GM23338 (cell line): ENCODE measurements at regions not wholly inside any gene's neighbourhood (a gene's known extent, or its start where the extent isn't known, plus 50 kb on each side); places are given as distances from the start of the nearest gene placed in this dataset.

ENCODE experiments used
- ATAC-seq: fragments of 200-7000 bp; cut with Tn5 transposase; 3 replicates; pipeline ENCODE4 v1.9.1; 2020
- DNase-seq: peaks from one replicate; pipeline ENCODE4 v3.0.0-alpha.2; 2015; ENCODE audit warnings: low spot score
- H2AFZ ChIP-seq: fragments of 200-600 bp; sonication (generic); 2 replicates; pipeline ENCODE4 v1.8.0; 2016; ENCODE audit warnings: antibody characterized with exemption, mild to moderate bottlenecking, moderate library complexity
- H3F3A ChIP-seq: fragments of 200-600 bp; sonication (generic); replicated peaks from 2 replicates; pipeline ENCODE4 v1.8.0; 2017; ENCODE audit warnings: antibody characterized with exemption, mixed run types, low read depth
- H3K27ac ChIP-seq: fragments of 200-600 bp; sonication (generic); 2 replicates; pipeline ENCODE4 v1.6.1; 2016; ENCODE audit warnings: low read depth
- H3K27me3 ChIP-seq: fragments of 200-600 bp; sonication (generic); 2 replicates; pipeline ENCODE4 v1.8.0; 2016; ENCODE audit warnings: mild to moderate bottlenecking, mixed run types, moderate library complexity; ENCODE audit not compliant: insufficient read depth
- H3K36me3 ChIP-seq: fragments of 200-600 bp; sonication (generic); 2 replicates; pipeline ENCODE4 v1.8.0; 2016; ENCODE audit warnings: mild to moderate bottlenecking; ENCODE audit not compliant: insufficient read depth
- H3K4me1 ChIP-seq: fragments of 200-600 bp; sonication (generic); 2 replicates; pipeline ENCODE4 v1.8.0; 2016; ENCODE audit warnings: mild to moderate bottlenecking, moderate library complexity; ENCODE audit not compliant: insufficient read depth
- H3K4me2 ChIP-seq: fragments of 200-600 bp; sonication (generic); 2 replicates; pipeline ENCODE4 v1.7.1; 2017; ENCODE audit warnings: mixed run types
- H3K4me3 ChIP-seq: fragments of 200-600 bp; sonication (generic); 2 replicates; pipeline ENCODE4 v1.6.1; 2016; ENCODE audit warnings: mixed run types
- H3K79me2 ChIP-seq: fragments of 200-600 bp; sonication (generic); replicated peaks from 2 replicates; pipeline ENCODE4 v1.8.0; 2017; ENCODE audit warnings: mild to moderate bottlenecking; ENCODE audit not compliant: insufficient read depth
- H3K9me2 ChIP-seq: fragments of 200-600 bp; sonication (generic); 2 replicates; pipeline ENCODE4 v1.8.0; 2017; ENCODE audit not compliant: insufficient read depth
- H4K20me1 ChIP-seq: fragments of 200-600 bp; sonication (generic); replicated peaks from 2 replicates; pipeline ENCODE4 v1.8.0; 2017; ENCODE audit warnings: mild to moderate bottlenecking; ENCODE audit not compliant: insufficient read depth
- H3K27ac Mint-ChIP-seq: 2 replicates; pipeline ENCODE4 v1.8.0; 2020; ENCODE audit warnings: inconsistent platforms, mild to moderate bottlenecking, moderate library complexity, mixed read lengths
- H3K27me3 Mint-ChIP-seq: 3 replicates; pipeline ENCODE4 v1.8.0; 2022; ENCODE audit warnings: low read depth, mild to moderate bottlenecking, moderate library complexity, mixed read lengths, inconsistent platforms; ENCODE audit not compliant: insufficient read depth, poor library complexity
- H3K36me3 Mint-ChIP-seq: 3 replicates; pipeline ENCODE4 v1.8.0; 2021; ENCODE audit warnings: low read depth, mild to moderate bottlenecking, inconsistent platforms, moderate library complexity, mixed read lengths
- H3K4me1 Mint-ChIP-seq: 3 replicates; pipeline ENCODE4 v1.8.0; 2020; ENCODE audit warnings: mild to moderate bottlenecking, inconsistent platforms, mixed read lengths
- H3K4me3 Mint-ChIP-seq: 3 replicates; pipeline ENCODE4 v1.8.0; 2021; ENCODE audit warnings: moderate library complexity, mild to moderate bottlenecking, inconsistent platforms, mixed read lengths
- H3K9me3 Mint-ChIP-seq: 3 replicates; pipeline ENCODE4 v1.8.0; 2020; ENCODE audit warnings: moderate library complexity, mild to moderate bottlenecking, inconsistent platforms, mixed read lengths
- CREB1 ChIP-seq: fragments of 250-450 bp; sonication (Bioruptor Pico); IDR thresholded peaks from 2 replicates; pipeline ENCODE4 v1.5.0; 2020; ENCODE audit warnings: low read depth, mild to moderate bottlenecking, moderate library complexity
- ETS1 ChIP-seq: IDR thresholded peaks from 2 replicates; pipeline ENCODE4 v1.6.1; 2016; ENCODE audit warnings: antibody characterized with exemption
- EZH2 ChIP-seq: fragments of 200-600 bp; sonication (generic); IDR thresholded peaks from one replicate; pipeline ENCODE4 v1.8.0; 2017; ENCODE audit warnings: antibody characterized with exemption, mild to moderate bottlenecking, low read depth; ENCODE audit not compliant: unreplicated experiment
- EZH2phosphoT487 ChIP-seq: fragments of 200-600 bp; sonication (generic); IDR thresholded peaks from one replicate; pipeline ENCODE4 v1.8.1; 2018; ENCODE audit warnings: antibody characterized with exemption; ENCODE audit not compliant: unreplicated experiment
- JUNB ChIP-seq: IDR thresholded peaks from one replicate; pipeline ENCODE4 v1.6.1; 2016; ENCODE audit warnings: antibody characterized with exemption; ENCODE audit not compliant: unreplicated experiment
- NANOG ChIP-seq: IDR thresholded peaks from 2 replicates; pipeline ENCODE4 v1.6.1; 2016; ENCODE audit warnings: antibody characterized with exemption, borderline replicate concordance
- POLR2AphosphoS5 ChIP-seq: IDR thresholded peaks from 2 replicates; pipeline ENCODE4 v1.6.1; 2016; ENCODE audit warnings: antibody characterized with exemption, low read depth
- STAT1 ChIP-seq: IDR thresholded peaks from one replicate; pipeline ENCODE4 v1.6.1; 2016; ENCODE audit warnings: antibody characterized with exemption; ENCODE audit not compliant: unreplicated experiment
- ZNF114 ChIP-seq: fragments of 250-450 bp; sonication (Bioruptor Pico); IDR thresholded peaks from 2 replicates; pipeline ENCODE4 v1.5.0; 2020; ENCODE audit warnings: mild to moderate bottlenecking, moderate library complexity
- ZNF331 ChIP-seq: fragments of 250-450 bp; sonication (Bioruptor Pico); IDR thresholded peaks from 2 replicates; pipeline ENCODE4 v1.5.0; 2020; ENCODE audit warnings: low read depth, mild to moderate bottlenecking, moderate library complexity
- TF ChIP-seq, protein P1 (sequence below): fragments of 250-450 bp; sonication (Bioruptor Pico); IDR thresholded peaks from 2 replicates; pipeline ENCODE4 v1.5.0; 2020; ENCODE audit warnings: mild to moderate bottlenecking, moderate library complexity
- TF ChIP-seq, protein P2 (sequence below): IDR thresholded peaks from one replicate; pipeline ENCODE4 v1.6.1; 2018; ENCODE audit warnings: antibody characterized with exemption; ENCODE audit not compliant: unreplicated experiment
- TF ChIP-seq, protein P3 (sequence below), 2 experiments: fragments of 200-600 bp in 1 of 2; sonication (generic) in 1 of 2; conservative IDR thresholded peaks; 2 replicates each; pipeline versions ENCODE4 v1.5.1 to v1.6.1; 2016 to 2017; ENCODE audit warnings: antibody characterized with exemption in 2 of 2, low read depth in 2 of 2, mild to moderate bottlenecking in 2 of 2, moderate library complexity in 1 of 2

DNA sequence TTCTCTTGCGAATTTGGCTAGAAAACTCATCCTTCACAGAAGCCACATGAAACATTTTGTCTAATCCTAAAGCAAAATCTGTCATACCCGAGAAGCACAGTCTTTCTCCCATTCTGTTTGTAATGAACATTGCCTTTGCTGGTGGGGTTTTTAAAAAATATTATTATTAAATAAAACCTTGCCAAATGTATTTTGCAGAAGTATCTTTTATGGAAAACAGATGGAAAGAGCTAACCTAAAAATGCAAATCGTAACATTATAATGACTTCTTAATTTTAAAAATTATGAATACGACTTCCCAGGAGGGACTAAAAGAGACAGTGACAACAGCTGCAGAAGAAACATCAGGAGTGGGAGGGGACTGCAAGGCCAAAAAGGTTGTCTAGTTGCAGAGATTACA lies 246.3 kb upstream of the TAS2R1 start:
- H3K4me1 ChIP-seq, result no peaks in the 10 kb centered on the region
- H3K4me2 ChIP-seq, result no peak overlapping the region
- peaks cover 6% of the 10 kb centered on the region; the same call in 1 of the 2 replicates for H3K36me3 ChIP-seq
- Mint-ChIP-seq H3K36me3 (0 out of 3 replicates have a peak, but pooled peaks cover 2% of the 10 kb centered on the region), H3K4me3 (no peak overlapping the region), H3K27me3 (peaks cover 1% of the 10 kb centered on the region), H3K27ac (no peak overlapping the region), H3K4me1 (0 out of 3 replicates have a peak, but pooled peaks cover 4% of the 10 kb centered on the region), H3K9me3 (peaks cover 6% of the 10 kb centered on the region)
- no peaks in the 10 kb centered on the region for H3K27me3 ChIP-seq
- no peaks in the 10 kb centered on the region for H4K20me1 ChIP-seq
- H3K27ac ChIP-seq, result no peak overlapping the region
- H3K4me3 ChIP-seq, result no peak overlapping the region
- peaks cover 4% of the 10 kb centered on the region; the same call in 1 of the 2 replicates for H3K9me2 ChIP-seq
- H3K79me2 ChIP-seq, result no peaks in the 10 kb centered on the region
- no peaks in the 10 kb centered on the region for H3F3A ChIP-seq
- DNase-seq (no peak), ATAC-seq (no peak)
- H2AFZ ChIP-seq, result no peak overlapping the region
- TF ChIP-seq ZNF331 (CRISPR knock-in tag) (no peak), EZH2 (no peak), STAT1 (no peak), NANOG (no peak), CREB1 (CRISPR knock-in tag) (no peak), POLR2AphosphoS5 (no peak), ETS1 (no peak), EZH2phosphoT487 (no peak), ZNF114 (CRISPR knock-in tag) (no peak), JUNB (no peak)
- TF ChIP-seq, protein P1, sequence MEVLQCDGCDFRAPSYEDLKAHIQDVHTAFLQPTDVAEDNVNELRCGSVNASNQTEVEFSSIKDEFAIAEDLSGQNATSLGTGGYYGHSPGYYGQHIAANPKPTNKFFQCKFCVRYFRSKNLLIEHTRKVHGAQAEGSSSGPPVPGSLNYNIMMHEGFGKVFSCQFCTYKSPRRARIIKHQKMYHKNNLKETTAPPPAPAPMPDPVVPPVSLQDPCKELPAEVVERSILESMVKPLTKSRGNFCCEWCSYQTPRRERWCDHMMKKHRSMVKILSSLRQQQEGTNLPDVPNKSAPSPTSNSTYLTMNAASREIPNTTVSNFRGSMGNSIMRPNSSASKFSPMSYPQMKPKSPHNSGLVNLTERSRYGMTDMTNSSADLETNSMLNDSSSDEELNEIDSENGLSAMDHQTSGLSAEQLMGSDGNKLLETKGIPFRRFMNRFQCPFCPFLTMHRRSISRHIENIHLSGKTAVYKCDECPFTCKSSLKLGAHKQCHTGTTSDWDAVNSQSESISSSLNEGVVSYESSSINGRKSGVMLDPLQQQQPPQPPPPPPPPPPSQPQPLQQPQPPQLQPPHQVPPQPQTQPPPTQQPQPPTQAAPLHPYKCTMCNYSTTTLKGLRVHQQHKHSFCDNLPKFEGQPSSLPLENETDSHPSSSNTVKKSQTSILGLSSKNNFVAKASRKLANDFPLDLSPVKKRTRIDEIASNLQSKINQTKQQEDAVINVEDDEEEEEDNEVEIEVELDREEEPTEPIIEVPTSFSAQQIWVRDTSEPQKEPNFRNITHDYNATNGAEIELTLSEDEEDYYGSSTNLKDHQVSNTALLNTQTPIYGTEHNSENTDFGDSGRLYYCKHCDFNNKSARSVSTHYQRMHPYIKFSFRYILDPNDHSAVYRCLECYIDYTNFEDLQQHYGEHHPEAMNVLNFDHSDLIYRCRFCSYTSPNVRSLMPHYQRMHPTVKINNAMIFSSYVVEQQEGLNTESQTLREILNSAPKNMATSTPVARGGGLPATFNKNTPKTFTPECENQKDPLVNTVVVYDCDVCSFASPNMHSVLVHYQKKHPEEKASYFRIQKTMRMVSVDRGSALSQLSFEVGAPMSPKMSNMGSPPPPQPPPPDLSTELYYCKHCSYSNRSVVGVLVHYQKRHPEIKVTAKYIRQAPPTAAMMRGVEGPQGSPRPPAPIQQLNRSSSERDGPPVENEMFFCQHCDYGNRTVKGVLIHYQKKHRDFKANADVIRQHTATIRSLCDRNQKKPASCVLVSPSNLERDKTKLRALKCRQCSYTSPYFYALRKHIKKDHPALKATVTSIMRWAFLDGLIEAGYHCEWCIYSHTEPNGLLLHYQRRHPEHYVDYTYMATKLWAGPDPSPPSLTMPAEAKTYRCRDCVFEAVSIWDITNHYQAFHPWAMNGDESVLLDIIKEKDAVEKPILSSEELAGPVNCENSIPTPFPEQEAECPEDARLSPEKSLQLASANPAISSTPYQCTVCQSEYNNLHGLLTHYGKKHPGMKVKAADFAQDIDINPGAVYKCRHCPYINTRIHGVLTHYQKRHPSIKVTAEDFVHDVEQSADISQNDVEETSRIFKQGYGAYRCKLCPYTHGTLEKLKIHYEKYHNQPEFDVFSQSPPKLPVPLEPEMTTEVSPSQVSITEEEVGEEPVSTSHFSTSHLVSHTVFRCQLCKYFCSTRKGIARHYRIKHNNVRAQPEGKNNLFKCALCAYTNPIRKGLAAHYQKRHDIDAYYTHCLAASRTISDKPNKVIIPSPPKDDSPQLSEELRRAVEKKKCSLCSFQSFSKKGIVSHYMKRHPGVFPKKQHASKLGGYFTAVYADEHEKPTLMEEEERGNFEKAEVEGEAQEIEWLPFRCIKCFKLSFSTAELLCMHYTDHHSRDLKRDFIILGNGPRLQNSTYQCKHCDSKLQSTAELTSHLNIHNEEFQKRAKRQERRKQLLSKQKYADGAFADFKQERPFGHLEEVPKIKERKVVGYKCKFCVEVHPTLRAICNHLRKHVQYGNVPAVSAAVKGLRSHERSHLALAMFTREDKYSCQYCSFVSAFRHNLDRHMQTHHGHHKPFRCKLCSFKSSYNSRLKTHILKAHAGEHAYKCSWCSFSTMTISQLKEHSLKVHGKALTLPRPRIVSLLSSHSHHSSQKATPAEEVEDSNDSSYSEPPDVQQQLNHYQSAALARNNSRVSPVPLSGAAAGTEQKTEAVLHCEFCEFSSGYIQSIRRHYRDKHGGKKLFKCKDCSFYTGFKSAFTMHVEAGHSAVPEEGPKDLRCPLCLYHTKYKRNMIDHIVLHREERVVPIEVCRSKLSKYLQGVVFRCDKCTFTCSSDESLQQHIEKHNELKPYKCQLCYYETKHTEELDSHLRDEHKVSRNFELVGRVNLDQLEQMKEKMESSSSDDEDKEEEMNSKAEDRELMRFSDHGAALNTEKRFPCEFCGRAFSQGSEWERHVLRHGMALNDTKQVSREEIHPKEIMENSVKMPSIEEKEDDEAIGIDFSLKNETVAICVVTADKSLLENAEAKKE (CRISPR knock-in tag), result no peak
- TF ChIP-seq, protein P2, sequence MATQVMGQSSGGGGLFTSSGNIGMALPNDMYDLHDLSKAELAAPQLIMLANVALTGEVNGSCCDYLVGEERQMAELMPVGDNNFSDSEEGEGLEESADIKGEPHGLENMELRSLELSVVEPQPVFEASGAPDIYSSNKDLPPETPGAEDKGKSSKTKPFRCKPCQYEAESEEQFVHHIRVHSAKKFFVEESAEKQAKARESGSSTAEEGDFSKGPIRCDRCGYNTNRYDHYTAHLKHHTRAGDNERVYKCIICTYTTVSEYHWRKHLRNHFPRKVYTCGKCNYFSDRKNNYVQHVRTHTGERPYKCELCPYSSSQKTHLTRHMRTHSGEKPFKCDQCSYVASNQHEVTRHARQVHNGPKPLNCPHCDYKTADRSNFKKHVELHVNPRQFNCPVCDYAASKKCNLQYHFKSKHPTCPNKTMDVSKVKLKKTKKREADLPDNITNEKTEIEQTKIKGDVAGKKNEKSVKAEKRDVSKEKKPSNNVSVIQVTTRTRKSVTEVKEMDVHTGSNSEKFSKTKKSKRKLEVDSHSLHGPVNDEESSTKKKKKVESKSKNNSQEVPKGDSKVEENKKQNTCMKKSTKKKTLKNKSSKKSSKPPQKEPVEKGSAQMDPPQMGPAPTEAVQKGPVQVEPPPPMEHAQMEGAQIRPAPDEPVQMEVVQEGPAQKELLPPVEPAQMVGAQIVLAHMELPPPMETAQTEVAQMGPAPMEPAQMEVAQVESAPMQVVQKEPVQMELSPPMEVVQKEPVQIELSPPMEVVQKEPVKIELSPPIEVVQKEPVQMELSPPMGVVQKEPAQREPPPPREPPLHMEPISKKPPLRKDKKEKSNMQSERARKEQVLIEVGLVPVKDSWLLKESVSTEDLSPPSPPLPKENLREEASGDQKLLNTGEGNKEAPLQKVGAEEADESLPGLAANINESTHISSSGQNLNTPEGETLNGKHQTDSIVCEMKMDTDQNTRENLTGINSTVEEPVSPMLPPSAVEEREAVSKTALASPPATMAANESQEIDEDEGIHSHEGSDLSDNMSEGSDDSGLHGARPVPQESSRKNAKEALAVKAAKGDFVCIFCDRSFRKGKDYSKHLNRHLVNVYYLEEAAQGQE, result no peak
- TF ChIP-seq, protein P3, sequence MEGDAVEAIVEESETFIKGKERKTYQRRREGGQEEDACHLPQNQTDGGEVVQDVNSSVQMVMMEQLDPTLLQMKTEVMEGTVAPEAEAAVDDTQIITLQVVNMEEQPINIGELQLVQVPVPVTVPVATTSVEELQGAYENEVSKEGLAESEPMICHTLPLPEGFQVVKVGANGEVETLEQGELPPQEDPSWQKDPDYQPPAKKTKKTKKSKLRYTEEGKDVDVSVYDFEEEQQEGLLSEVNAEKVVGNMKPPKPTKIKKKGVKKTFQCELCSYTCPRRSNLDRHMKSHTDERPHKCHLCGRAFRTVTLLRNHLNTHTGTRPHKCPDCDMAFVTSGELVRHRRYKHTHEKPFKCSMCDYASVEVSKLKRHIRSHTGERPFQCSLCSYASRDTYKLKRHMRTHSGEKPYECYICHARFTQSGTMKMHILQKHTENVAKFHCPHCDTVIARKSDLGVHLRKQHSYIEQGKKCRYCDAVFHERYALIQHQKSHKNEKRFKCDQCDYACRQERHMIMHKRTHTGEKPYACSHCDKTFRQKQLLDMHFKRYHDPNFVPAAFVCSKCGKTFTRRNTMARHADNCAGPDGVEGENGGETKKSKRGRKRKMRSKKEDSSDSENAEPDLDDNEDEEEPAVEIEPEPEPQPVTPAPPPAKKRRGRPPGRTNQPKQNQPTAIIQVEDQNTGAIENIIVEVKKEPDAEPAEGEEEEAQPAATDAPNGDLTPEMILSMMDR (conservative IDR thresholded peaks at IDR 0.05; ENCODE audit: low read depth in 2 of 2), result no peak
